SK-N-SH treated with all-trans-retinoic acid at 6 μM for 48 hours (cell line): ENCODE measurements at regions not wholly inside any gene's neighbourhood (a gene's known extent, or its start where the extent isn't known, plus 50 kb on each side); places are given as distances from the start of the nearest gene placed in this dataset.

Source experiments
- ARNTL ChIP-seq: fragments of 450-650 bp; formaldehyde crosslinking; IDR thresholded peaks from 2 replicates; pipeline ENCODE4 v1.5.0; 2020; ENCODE audit warnings: low read depth, mild to moderate bottlenecking, moderate library complexity, borderline replicate concordance
- BACH2 ChIP-seq: fragments of 250-450 bp; sonication (Bioruptor Pico); IDR thresholded peaks from 2 replicates; pipeline ENCODE4 v1.9.0; 2021; ENCODE audit warnings: mild to moderate bottlenecking, borderline replicate concordance
- CREB5 ChIP-seq: fragments of 250-450 bp; sonication (Bioruptor Pico); IDR thresholded peaks from 2 replicates; pipeline ENCODE4 v1.5.1; 2020; ENCODE audit warnings: low read depth, mild to moderate bottlenecking, moderate library complexity
- ISL1 ChIP-seq: fragments of 250-450 bp; sonication (Bioruptor Pico); IDR thresholded peaks from 2 replicates; pipeline ENCODE4 v2.1.2; 2022; ENCODE audit warnings: mild to moderate bottlenecking, moderate library complexity
- OSR1 ChIP-seq: fragments of 250-450 bp; sonication (Bioruptor Pico); IDR thresholded peaks from 2 replicates; pipeline ENCODE4 v1.8.0; 2022; ENCODE audit warnings: moderate library complexity, mild to moderate bottlenecking, inconsistent platforms
- PATZ1 ChIP-seq: fragments of 250-450 bp; sonication (Bioruptor Pico); IDR thresholded peaks from 2 replicates; pipeline ENCODE4 v1.8.0; 2020; ENCODE audit warnings: mild to moderate bottlenecking, moderate library complexity, borderline replicate concordance
- SNAI2 ChIP-seq: fragments of 250-450 bp; sonication (Bioruptor Pico); IDR thresholded peaks from 2 replicates; pipeline ENCODE4 v1.5.0; 2020; ENCODE audit warnings: mild to moderate bottlenecking, moderate library complexity
- TOX ChIP-seq: fragments of 250-450 bp; sonication (Bioruptor Pico); IDR thresholded peaks from 2 replicates; pipeline ENCODE4 v1.8.0; 2021; ENCODE audit warnings: mild to moderate bottlenecking, moderate library complexity, borderline replicate concordance
- ZC3H10 ChIP-seq: fragments of 250-450 bp; sonication (Bioruptor Pico); IDR thresholded peaks from 2 replicates; pipeline ENCODE4 v1.5.1; 2021; ENCODE audit warnings: mild to moderate bottlenecking, moderate library complexity
- ZFP3 ChIP-seq: fragments of 250-450 bp; sonication (Bioruptor Pico); IDR thresholded peaks from 2 replicates; pipeline ENCODE4 v1.5.0; 2020; ENCODE audit warnings: mild to moderate bottlenecking, moderate library complexity
- ZFP30 ChIP-seq: fragments of 450-650 bp; formaldehyde crosslinking; IDR thresholded peaks from 2 replicates; pipeline ENCODE4 v1.5.0; 2022; ENCODE audit warnings: mild to moderate bottlenecking, moderate library complexity
- ZNF8 ChIP-seq: fragments of 450-650 bp; formaldehyde crosslinking; IDR thresholded peaks from 2 replicates; pipeline ENCODE4 v1.5.0; 2020; ENCODE audit warnings: mild to moderate bottlenecking, moderate library complexity

- TF ChIP-seq ZFP3 (CRISPR knock-in tag) (no peak), ZC3H10 (CRISPR knock-in tag) (no peak), CREB5 (CRISPR knock-in tag) (no peak), BACH2 (CRISPR knock-in tag) (no peak), PATZ1 (CRISPR knock-in tag) (no peak), OSR1 (CRISPR knock-in tag) (no peak), ISL1 (CRISPR knock-in tag) (no peak), ZFP30 (CRISPR knock-in tag) (no peak), TOX (CRISPR knock-in tag) (no peak), ZNF8 (CRISPR knock-in tag) (no peak), SNAI2 (no peak), ARNTL (no peak)
Observed at GRCh38 chr14:98638366-98638765, 633.6 kb downstream of the BCL11B start.
